ENCODE measurements at regions not wholly inside any gene's neighbourhood (a gene's known extent, or its start where the extent isn't known, plus 50 kb on each side); places are given as distances from the start of the nearest gene placed in this dataset.

DNA sequence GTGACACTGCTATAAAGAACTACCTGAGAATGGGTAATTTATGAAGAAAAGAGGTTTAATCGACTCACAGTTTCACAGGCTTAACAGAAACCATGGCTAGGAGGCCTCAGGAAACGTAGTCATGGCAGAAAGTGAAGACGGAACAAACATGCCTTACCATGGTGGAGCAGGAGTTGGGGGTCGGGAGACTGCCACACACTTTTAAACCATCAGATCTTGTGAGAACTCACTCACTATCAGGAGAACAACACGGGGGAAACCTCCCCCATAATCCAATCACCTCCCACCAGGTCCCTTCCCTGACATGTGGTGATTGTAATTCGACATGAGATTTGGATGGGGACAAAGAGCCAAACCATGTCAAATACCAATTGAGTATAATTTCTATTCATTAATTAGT lies 2392.6 kb upstream of the C9orf72 start:
- TF ChIP-seq, protein P1, sequence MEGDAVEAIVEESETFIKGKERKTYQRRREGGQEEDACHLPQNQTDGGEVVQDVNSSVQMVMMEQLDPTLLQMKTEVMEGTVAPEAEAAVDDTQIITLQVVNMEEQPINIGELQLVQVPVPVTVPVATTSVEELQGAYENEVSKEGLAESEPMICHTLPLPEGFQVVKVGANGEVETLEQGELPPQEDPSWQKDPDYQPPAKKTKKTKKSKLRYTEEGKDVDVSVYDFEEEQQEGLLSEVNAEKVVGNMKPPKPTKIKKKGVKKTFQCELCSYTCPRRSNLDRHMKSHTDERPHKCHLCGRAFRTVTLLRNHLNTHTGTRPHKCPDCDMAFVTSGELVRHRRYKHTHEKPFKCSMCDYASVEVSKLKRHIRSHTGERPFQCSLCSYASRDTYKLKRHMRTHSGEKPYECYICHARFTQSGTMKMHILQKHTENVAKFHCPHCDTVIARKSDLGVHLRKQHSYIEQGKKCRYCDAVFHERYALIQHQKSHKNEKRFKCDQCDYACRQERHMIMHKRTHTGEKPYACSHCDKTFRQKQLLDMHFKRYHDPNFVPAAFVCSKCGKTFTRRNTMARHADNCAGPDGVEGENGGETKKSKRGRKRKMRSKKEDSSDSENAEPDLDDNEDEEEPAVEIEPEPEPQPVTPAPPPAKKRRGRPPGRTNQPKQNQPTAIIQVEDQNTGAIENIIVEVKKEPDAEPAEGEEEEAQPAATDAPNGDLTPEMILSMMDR (IDR thresholded peaks at IDR 0.05) = no peak
- TF ChIP-seq POLR2A (IDR thresholded peaks at IDR 0.05) = no peak

All from right lobe of liver (tissue), 4 donors.